BE2C (cell line): ENCODE measurements at regions not wholly inside any gene's neighbourhood (a gene's known extent, or its start where the extent isn't known, plus 50 kb on each side); places are given as distances from the start of the nearest gene placed in this dataset.

Source experiments
- DNase-seq: peaks from one replicate; pipeline ENCODE4 v3.0.0-alpha.2; 2020
- H3K27me3 ChIP-seq: fragments of 250-450 bp; sonication (Bioruptor Pico); 2 replicates; pipeline ENCODE4 v1.5.1; 2020; ENCODE audit warnings: mild to moderate bottlenecking
- H3K36me3 ChIP-seq: fragments of 250-450 bp; sonication (Bioruptor Pico); 2 replicates; pipeline ENCODE4 v1.5.1; 2020; ENCODE audit warnings: mild to moderate bottlenecking
- H3K4me1 ChIP-seq: fragments of 250-450 bp; sonication (Bioruptor Pico); 2 replicates; pipeline ENCODE4 v1.5.1; 2020
- H3K4me3 ChIP-seq: 2 replicates; pipeline ENCODE4 v1.5.1; 2011; ENCODE audit warnings: low read depth, low read length
- H3K9me3 ChIP-seq: fragments of 250-450 bp; sonication (Bioruptor Pico); 2 replicates; pipeline ENCODE4 v1.5.1; 2020
- CTCF ChIP-seq: IDR thresholded peaks from 2 replicates; pipeline ENCODE4 v1.5.1; 2012; ENCODE audit warnings: mild to moderate bottlenecking, low read depth, low read length

GRCh38 chr13:74987124-74987690 is 494.8 kb downstream of the TBC1D4 start:
- Histone ChIP-seq H3K36me3 (no peaks in the 10 kb centered on the region), H3K4me1 (no peaks in the 10 kb centered on the region), H3K4me3 (no peak overlapping the region), H3K9me3 (no peaks in the 10 kb centered on the region), H3K27me3 (no peaks in the 10 kb centered on the region)
- DNase-seq = no peak
- TF ChIP-seq CTCF = no peak

- Histone ChIP-seq H3K4me3 (no peak overlapping the region), H3K4me1 (no peaks in the 10 kb centered on the region), H3K27me3 (no peaks in the 10 kb centered on the region), H3K36me3 (no peaks in the 10 kb centered on the region), H3K9me3 (no peaks in the 10 kb centered on the region)
- TF ChIP-seq CTCF = no peak
- DNase-seq = no peak
These were observed 495.4 kb downstream of the TBC1D4 start for GRCh38 chr13:74986609-74987008.

- DNase-seq = no peak
- no peaks in the 10 kb centered on the region for H3K9me3 ChIP-seq
- H3K36me3 ChIP-seq = no peaks in the 10 kb centered on the region
- H3K4me1 ChIP-seq = no peaks in the 10 kb centered on the region; the same call in 1 of the 2 replicates
- TF ChIP-seq CTCF = no peak
- no peaks in the 10 kb centered on the region for H3K27me3 ChIP-seq
- no peak overlapping the region for H3K4me3 ChIP-seq
These were observed 502.3 kb downstream of the TBC1D4 start for GRCh38 chr13:74979703-74980102.

- Histone ChIP-seq H3K4me3 (no peak overlapping the region), H3K4me1 (no peaks in the 10 kb centered on the region; the same call in 1 of the 2 replicates), H3K9me3 (no peaks in the 10 kb centered on the region), H3K36me3 (no peaks in the 10 kb centered on the region), H3K27me3 (no peaks in the 10 kb centered on the region)
- DNase-seq = peak; percentile 5
- TF ChIP-seq CTCF = no peak
These were observed 503.4 kb downstream of the TBC1D4 start for GRCh38 chr13:74978591-74978990.

GRCh38 chr13:74977498-74977897 is 504.5 kb downstream of the TBC1D4 start:
- no peak for TF ChIP-seq CTCF
- no peaks in the 10 kb centered on the region for H3K27me3 ChIP-seq
- H3K4me1 ChIP-seq = no peaks in the 10 kb centered on the region; the same call in 1 of the 2 replicates
- H3K36me3 ChIP-seq = no peaks in the 10 kb centered on the region
- no peak for DNase-seq
- no peak overlapping the region for H3K4me3 ChIP-seq
- H3K9me3 ChIP-seq = no peaks in the 10 kb centered on the region

- Histone ChIP-seq H3K9me3 (no peaks in the 10 kb centered on the region), H3K4me1 (no peaks in the 10 kb centered on the region; the same call in 1 of the 2 replicates), H3K36me3 (no peaks in the 10 kb centered on the region), H3K27me3 (no peaks in the 10 kb centered on the region), H3K4me3 (no peak overlapping the region)
- no peak for DNase-seq
- TF ChIP-seq CTCF = no peak
These were observed 506.9 kb downstream of the TBC1D4 start for GRCh38 chr13:74975111-74975510.
